ENCODE measurements at regions not wholly inside any gene's neighbourhood (a gene's known extent, or its start where the extent isn't known, plus 50 kb on each side); places are given as distances from the start of the nearest gene placed in this dataset.

DNA sequence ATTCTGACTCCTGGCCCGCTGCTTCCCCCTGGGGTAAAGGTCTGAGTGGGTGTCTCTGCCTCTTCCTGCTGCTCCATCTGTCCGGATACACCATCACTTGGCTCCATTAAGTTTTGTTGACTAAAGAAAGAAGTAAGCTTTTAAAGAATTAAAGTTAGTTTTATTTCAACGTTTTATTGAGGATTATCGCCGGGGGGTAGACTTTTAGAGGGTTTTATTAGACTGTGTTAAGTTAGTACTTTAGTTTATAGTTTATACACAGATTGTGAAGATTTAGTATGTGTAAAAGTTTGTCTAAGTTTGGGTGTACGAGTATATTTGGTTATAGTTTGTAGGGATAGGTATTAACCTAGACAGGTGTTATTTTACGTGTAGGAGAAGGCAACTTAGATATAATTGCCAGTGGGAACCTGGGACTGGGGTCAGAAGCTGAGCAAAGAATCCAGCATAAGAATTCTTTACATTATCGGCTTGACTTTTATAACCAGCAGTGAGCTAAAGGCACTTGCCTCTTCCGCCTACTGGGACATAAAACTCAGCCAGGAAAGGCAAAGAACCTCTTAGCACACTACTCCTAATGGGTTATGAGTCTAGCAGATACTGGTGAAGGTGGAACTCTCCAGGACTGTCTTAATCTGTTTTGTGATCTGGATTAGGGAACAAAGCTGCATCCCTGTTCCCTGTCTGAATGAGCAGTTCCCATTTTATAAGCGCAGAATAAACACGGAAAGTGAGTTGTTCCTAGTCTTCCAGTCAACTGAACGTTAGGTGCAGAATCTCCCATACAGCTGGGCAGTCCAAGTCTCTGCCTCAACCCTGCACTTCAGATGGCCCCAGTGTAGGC is 131.3 kb downstream of the FAM43A start:
- H3K4me3 ChIP-seq (ENCODE audit: low read depth, low read length): no peak overlapping the region

DNA sequence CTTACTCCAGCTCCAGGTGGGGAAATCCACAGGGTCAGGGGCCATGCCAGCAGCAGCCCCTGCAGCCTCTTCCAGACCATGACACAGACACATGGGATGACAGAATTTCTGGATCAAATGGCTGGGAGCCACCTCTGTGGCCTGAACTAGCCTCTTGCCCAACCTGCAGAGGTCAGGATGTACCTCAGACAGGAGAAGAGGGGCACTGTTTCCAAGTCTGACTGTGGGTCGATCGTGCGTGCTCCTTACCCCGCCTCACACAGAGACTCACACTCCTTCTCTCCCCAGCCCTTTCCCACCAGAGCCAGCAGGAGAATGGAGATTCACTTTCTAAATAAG is 131.9 kb downstream of the FAM43A start:
- no peak overlapping the region for H3K4me3 ChIP-seq (ENCODE audit: low read depth, low read length)
- TF ChIP-seq, protein P1, sequence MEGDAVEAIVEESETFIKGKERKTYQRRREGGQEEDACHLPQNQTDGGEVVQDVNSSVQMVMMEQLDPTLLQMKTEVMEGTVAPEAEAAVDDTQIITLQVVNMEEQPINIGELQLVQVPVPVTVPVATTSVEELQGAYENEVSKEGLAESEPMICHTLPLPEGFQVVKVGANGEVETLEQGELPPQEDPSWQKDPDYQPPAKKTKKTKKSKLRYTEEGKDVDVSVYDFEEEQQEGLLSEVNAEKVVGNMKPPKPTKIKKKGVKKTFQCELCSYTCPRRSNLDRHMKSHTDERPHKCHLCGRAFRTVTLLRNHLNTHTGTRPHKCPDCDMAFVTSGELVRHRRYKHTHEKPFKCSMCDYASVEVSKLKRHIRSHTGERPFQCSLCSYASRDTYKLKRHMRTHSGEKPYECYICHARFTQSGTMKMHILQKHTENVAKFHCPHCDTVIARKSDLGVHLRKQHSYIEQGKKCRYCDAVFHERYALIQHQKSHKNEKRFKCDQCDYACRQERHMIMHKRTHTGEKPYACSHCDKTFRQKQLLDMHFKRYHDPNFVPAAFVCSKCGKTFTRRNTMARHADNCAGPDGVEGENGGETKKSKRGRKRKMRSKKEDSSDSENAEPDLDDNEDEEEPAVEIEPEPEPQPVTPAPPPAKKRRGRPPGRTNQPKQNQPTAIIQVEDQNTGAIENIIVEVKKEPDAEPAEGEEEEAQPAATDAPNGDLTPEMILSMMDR (IDR thresholded peaks at IDR 0.05; ENCODE audit: low read depth, low read length): no peak

More for the DNA sequence above, 131.3 kb downstream of the FAM43A start:
- TF ChIP-seq, protein P1 (IDR thresholded peaks at IDR 0.05; ENCODE audit: low read depth, low read length): no peak

DNA sequence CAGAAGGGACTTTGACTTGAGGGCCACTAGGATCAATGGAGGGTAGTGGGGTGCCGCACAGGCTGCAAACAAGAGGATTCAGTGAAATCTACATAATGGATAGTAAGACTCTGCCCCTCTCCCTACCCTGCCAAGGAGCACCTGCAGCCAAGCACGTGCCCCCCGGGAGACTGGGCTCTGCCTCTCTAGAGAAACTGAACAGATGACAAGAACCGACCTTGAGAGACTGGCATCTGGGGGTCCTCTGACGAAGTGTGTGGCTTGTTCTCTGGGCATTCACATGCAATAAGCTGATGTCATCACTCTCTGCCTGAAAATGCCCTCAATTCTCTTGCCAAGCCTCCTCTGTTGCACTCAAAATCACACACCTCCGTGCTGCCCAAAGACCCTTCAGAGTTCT is 132.3 kb downstream of the FAM43A start:
- TF ChIP-seq, protein P1 (IDR thresholded peaks at IDR 0.05; ENCODE audit: low read depth, low read length): no peak
- no peak overlapping the region for H3K4me3 ChIP-seq (ENCODE audit: low read depth, low read length)

DNA sequence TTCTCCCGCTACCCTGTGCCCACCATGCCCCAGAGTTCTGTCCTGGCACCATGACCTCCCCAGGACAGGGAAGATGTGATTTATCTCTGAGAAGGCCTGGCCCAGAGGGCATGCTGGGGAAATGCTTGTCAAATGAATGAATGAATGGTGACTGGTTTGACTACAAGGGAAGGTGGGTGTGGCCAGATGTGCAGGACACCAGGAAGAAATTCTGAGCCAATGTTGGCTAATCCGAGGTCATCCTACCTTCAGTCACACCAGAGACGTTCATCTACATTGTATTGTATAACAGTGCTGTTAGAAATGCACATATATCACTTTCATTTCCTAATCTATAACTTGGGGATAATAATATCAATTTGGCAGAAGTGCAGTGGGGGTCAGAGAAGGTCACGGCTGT is 138.4 kb downstream of the FAM43A start:
- TF ChIP-seq, protein P1 (IDR thresholded peaks at IDR 0.05; ENCODE audit: low read depth, low read length): no peak
- H3K4me3 ChIP-seq (ENCODE audit: low read depth, low read length): no peak overlapping the region

DNA sequence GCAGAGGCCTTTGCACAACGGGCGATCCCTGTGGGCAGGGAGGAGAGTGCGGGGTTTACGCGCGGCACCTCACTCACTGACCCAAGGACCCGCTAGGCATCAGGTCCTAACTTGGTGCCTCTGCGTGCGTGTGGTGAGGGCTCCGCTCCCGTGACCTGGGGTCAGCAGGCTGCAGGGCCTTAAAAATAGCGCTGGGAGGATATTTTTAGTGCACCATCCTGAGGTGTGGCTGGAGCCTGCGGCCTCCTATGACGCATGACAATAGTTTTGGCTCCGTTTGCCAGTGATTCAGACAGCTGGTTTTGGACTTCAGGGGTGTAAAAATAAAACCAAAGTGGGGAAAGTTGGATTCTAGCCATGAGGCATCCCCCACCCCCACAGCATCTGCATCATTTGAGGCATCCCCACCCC is 139.0 kb downstream of the FAM43A start:
- TF ChIP-seq, protein P1 (IDR thresholded peaks at IDR 0.05; ENCODE audit: low read depth, low read length): no peak
- no peak overlapping the region for H3K4me3 ChIP-seq (ENCODE audit: low read depth, low read length)

DNA sequence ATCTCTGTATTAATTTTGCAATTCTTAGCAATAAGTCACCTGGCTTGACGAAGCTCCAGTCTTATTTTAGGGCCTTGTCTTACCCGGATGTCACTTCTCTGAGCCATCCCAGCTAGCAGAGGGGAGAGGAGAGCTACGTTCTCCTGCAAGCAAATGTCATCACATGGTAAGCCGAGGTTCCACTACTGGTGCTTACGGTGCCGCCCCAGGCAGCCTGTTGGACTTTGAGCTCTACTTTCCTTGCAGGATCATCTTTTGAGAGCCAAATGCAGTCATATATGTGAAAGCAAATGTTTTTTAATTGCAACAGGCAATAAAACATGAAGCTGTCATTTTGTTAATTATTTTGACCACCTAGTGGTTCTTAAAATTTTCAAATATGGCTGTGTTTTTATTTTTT is 140.9 kb downstream of the FAM43A start:
- TF ChIP-seq, protein P1 (IDR thresholded peaks at IDR 0.05; ENCODE audit: low read depth, low read length): no peak
- H3K4me3 ChIP-seq (ENCODE audit: low read depth, low read length): no peak overlapping the region

DNA sequence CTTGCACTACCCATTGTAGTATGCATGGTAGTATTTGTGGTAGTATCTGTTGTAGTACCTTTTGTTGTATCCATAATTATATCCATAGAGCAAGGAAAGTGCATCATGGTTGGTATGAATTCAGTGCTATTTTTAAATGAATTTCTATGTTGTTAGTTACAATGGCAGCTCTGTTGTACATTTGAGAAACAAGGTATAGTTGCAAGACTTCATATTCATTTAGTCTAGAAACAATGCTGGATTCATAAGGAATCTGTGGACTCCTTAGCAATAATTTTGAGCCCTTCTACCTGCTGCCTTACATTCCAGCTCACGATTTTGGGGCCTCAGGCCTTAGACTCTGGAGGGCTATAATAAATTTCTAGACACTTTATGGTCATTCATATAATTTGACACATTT is 141.8 kb downstream of the FAM43A start:
- H3K4me3 ChIP-seq (ENCODE audit: low read depth, low read length): no peak overlapping the region
- TF ChIP-seq, protein P1 (IDR thresholded peaks at IDR 0.05; ENCODE audit: low read depth, low read length): no peak
